ENCODE measurements at regions not wholly inside any gene's neighbourhood (a gene's known extent, or its start where the extent isn't known, plus 50 kb on each side); places are given as distances from the start of the nearest gene placed in this dataset.

- TF ChIP-seq EZH2 (IDR thresholded peaks at IDR 0.05) (no peak), POLR2AphosphoS5 (IDR thresholded peaks at IDR 0.05; ENCODE audit: borderline replicate concordance, low read depth, low read length) (no peak), FOXP2 (optimal IDR thresholded peaks at IDR 0.05; ENCODE audit: control extremely low read depth, extremely low read length, insufficient read depth) (no peak)
Measured at GRCh38 chr22:23002612-23003180, 67.6 kb upstream of the GNAZ start.
